NCI-H1105 treated with DMSO at 0.1 percent for 48 hours (cell line): ENCODE measurements at regions not wholly inside any gene's neighbourhood (a gene's known extent, or its start where the extent isn't known, plus 50 kb on each side); places are given as distances from the start of the nearest gene placed in this dataset.
"Not testable (repeated sequence)": the region's sequence is repeated elsewhere in the genome, so short reads cannot be mapped to it uniquely, and the experiment has no call there.

Experiments
- DNase-seq: peaks from one replicate; lab custom pipeline; 2025; lab: John Stamatoyannopoulos, UW

DNA sequence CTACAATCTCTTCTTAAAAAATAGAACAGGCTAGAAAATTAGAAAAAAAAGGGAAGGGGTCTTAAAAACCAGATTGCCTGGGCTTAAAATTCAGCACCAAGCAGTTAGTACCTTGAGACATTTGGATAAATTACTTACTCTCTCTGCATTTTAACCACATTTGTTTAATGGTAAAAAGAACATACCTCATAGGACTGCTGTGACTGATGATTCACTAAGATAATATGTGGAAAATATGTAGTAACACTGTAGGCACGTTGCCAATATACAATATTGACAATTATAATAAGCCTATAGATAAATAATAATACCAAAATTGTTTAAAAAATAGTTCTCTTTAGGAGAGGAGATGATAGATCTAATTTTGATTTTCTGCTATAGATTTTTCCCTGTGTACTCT, 750.4 kb downstream of the TENT5A start:
- DNase-seq = no peak

DNA sequence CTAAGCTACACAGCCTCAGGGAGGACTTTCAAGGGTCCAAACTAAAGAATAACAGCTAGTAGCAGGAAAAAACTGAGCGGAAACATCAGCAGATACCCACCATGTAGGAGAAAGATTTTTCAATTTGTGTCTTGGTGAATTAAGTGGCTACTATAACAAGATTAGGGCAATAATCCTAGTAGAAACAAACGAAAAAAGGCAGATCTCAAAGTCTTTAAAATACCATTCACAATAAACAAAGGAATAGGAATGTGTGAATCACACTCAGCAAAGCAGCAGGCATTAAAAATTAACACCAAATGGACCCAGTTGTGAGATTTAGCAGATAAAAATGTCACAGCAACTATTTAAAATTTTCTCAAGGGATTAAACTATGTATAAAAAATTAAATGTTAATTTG, 761.2 kb downstream of the TENT5A start:
- DNase-seq = no peak

GRCh38 chr6:80988892-80989291, 763.6 kb downstream of the TENT5A start:
- no peak for DNase-seq

DNA sequence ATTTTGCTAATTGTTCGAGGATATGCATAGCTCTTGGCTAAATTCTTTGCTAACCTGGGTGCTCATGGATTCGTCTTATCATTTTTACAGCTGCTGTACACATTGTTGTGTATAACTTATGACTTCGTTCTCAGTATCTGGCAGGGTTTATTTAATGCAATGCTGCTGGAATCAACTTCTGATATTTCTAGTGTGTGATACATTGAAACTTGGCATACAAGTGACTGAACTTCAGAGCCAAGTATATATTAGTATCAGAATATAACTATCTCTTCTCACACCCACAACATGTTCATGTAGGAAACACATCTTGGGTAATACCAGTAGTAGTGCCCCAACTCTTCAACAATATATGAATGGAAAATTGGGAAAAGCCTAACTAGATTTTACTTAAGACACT, 764.2 kb downstream of the TENT5A start:
- no peak for DNase-seq

DNA sequence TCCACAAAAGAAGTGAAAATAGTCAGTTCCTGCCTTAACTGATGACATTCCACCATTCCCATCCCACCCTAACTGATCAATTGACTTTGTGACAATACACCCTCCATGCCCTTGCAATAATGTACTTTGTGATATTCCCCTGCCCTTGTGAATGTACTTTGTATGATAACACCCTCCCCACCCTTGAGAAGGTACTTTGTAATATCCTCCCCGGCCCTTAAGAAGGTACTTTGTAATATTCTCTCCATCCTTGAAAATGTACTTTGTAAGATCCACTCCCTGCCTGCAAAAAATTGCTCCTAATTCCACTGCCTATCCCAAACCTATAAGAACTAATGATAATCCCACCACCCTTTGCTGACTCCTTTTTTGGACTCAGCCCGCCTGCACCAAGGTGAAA, 771.3 kb downstream of the TENT5A start:
- DNase-seq = not testable (repeated sequence)

- no peak for DNase-seq
Observed at GRCh38 chr6:80976336-80976735, 776.1 kb downstream of the TENT5A start.

- no peak for DNase-seq
Observed at GRCh38 chr6:80974579-80974978, 777.9 kb downstream of the TENT5A start.

GRCh38 chr6:80969439-80969838, 783.0 kb downstream of the TENT5A start:
- no peak for DNase-seq

DNA sequence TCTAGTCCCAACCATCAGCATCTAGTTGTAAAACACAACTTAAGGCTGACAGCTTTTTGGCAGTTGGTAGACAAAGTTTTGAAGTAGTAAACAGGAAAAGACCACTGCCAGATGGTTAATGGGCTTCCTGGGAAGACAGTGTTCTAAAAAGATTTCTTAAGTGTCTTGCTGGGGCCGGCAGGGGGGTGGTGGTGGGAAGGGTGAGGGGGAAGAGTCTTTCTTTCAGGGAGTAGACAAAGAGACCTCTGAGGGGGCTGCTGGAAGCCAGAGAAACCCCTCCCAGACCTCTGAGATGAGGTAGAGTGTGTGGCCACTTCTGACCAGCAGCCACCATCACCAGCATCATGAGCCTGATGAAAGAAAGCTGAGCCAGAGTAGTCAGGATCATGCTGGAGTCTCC, 784.9 kb downstream of the TENT5A start:
- DNase-seq = no peak

DNA sequence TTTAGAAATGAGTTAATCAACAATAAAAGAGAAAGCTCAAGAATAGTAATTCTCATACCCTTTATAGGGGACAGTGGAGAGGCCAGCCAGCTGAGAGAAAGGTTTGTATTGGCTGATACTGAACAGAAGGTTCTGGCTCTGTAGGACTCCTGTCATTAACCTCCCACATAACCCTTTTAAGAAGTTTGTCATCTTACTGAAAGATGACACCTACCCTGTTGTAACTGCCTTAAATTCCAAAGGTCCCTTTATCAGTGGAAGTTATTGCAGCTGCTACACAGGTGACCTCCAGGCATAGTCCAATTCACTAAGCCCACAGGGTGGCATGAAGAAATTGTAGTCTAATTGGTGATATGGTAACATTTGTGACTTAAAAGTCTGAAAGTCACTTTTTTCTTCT, 790.1 kb downstream of the TENT5A start:
- no peak for DNase-seq

DNA sequence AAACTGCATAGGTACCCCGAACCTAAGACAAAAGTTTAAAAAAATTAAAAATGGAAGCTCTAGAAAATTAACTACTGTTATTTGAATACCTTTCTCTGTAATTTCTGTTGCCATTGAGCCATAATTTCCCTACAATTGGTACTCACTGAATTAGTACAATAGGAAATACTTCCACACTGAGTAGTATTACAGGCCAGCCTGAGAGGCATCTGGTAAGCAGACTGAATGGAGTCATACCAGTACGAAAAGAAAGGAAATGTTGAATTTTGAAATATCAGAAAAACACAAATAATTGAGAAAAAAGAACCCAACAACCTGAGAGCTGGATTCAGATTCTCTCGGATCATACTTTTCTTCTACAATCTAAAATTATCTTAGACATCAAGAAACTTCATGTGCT, 791.3 kb downstream of the TENT5A start:
- no peak for DNase-seq

DNA sequence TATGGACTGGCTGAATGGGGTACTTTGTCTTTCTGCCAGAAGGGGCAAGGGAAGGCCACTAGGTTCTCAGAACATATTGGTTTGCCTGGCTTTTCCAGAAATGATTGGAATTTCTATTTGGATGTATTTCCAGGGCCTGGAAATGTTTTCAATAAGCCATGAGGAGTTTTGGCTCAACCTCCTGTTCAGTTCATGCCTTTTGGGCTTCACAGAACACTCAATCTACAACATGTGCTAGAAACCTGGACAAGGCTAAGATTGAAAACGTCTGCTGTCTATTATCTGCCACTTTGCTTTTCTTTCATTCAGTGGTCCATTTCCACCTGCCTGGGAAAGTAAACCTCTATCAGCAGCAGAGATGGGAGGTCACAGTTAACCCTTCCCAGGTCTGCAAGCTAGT, 793.4 kb downstream of the TENT5A start:
- no peak for DNase-seq

- no peak for DNase-seq
Observed at GRCh38 chr6:80956898-80957297, 795.6 kb downstream of the TENT5A start.

DNA sequence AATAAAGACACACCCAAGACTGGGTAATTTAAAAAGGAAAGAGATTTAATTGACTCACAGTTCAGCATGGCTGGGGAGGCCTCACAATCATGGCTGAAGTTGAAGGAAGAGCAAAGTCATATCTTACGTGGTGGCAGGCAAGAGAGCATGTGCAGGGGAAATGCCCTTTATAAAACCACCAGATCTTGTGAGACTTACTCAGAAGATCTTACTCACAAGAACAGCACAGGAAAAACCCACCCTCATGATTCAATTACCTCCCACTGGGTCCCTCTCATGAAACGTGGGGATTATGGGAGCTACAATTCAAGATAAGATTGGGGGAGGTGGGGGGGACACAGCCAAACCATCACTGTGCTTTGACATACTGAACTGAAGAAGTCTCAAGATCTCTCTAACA, 800.0 kb downstream of the TENT5A start:
- DNase-seq = not testable (repeated sequence)

- DNase-seq = no peak
Observed at GRCh38 chr6:80946402-80946801, 806.1 kb downstream of the TENT5A start.

DNA sequence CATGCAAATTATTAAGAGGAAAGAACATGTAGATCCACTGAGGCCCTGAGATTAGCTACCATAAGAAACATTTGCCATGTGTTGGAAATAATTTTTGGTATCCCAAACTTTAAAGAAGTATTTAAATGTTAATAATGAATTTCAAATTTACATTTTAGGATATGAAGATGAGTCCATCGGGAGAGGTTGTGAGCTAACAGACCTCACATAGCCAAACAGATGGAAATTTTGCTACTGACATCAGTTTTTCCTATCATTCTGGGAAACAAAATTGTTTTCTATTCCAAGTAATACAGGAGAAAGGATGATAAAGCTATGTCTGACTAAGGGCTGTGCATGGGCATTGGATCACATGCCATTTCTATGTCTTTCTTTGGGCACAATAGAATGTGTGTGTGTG, 809.6 kb downstream of the TENT5A start:
- no peak for DNase-seq

GRCh38 chr6:80940976-80941375, 811.5 kb downstream of the TENT5A start:
- no peak for DNase-seq

- no peak for DNase-seq
Observed at GRCh38 chr6:80940571-80940970, 811.9 kb downstream of the TENT5A start.

DNA sequence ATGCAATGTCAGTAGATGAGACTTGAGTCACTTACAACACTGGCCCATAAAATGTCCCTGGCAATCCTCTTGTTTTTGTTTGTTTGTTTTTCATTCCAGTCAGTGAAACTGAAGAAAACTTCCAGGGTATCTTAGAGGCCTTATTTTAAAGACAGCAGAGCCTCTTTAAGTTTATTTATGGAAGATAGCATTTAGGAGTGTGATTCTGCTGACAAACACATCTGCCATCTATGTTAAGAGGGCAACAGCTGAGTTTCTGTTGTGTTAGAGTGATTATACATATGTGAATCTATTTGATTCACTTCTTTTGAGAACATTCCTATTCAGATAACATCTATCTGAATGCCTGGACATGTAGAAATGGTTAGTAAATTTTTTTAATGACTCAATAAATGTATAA, 812.6 kb downstream of the TENT5A start:
- DNase-seq = no peak

DNA sequence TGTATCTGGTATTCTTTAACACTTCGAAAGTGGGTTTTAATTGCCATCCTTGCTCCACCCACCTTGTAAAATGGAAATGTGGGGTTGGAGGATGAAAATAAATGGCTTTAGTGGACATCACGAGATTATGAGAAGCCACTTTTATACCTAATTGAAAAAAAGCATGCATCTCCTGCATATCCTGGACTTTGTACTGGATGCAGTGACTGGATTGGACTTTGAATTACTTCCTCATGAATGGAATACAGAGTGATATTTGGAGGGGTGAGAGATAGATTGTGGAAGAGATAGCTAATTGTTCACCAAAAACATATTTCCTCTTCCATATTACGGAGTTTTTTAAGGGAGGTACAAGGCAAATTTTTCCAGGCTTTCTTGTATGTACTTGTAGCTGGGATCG, 813.0 kb downstream of the TENT5A start:
- no peak for DNase-seq

DNA sequence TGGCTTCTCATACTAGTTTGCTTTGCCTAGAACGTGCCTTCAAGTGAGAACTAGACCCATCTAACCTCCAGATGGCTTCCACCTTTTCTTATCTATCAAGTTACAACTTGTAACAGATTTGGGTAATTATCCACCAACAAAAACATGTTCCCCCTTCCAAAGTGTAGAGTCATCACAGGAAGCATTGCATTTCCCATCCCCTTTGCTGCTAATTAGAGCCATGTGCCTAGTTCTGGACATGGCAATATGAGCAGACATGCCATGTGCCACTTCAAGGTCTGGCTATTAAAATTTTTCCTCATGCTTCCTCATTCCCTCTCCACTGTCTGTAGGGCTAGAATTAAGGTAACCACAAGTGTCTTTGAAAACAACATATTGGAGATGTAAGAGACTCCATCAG, 814.4 kb downstream of the TENT5A start:
- DNase-seq = no peak

GRCh38 chr6:80932359-80932758, 820.1 kb downstream of the TENT5A start:
- no peak for DNase-seq

DNA sequence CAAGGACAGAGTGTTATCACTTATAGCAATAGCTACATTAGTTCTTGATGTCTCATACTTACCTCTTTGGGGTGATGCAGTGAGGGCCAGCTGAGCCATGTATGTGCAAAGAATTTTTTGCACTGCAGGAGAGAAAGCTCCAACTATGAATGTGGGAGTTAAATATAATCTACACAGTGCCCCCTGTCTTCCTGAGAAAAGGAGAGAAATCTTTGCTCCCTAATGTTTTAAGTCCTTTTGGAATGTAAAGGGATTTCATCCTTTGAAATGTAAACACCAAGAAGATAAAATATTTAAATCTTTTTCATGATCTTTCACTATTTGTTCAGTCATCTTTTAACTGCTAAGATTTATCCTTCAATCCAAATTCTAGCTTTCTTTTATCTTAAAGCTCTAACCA, 822.1 kb downstream of the TENT5A start:
- no peak for DNase-seq

DNA sequence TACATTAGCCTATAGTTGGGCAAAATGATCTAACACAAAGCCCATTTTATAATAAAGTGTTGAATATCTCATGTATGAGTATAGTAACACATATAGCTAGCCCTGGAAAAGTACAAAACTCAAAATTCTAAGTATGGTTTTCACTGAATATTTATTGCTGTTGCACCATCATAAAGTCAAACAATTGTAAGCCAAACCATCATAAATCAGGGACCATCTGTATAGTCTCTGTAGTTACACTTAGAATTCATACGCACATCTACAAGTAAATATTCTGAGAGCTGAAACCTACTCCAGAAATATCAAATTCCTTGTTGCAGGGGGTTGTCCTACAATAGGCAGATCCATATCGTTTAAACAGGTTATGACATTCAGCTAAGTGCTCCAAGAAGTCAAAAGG, 817.3 kb downstream of the BCKDHB start:
- no peak for DNase-seq

- DNase-seq = no peak
Observed at GRCh38 chr6:80922916-80923455, 816.5 kb downstream of the BCKDHB start.
